OCI-LY1 (cell line): ENCODE measurements at regions not wholly inside any gene's neighbourhood (a gene's known extent, or its start where the extent isn't known, plus 50 kb on each side); places are given as distances from the start of the nearest gene placed in this dataset.

Experiments
- CTCF ChIP-seq: fragments of 200-600 bp; sonication (generic), shearing (Covaris generic); IDR thresholded peaks from 2 replicates; pipeline ENCODE4 v1.5.1; 2017; ENCODE audit warnings: mild to moderate bottlenecking, antibody characterized with exemption, low read length, moderate library complexity, mixed read lengths
- EZH2 ChIP-seq: fragments of 200-600 bp; sonication (generic), shearing (Covaris generic); IDR thresholded peaks from 2 replicates; pipeline ENCODE4 v1.8.0; 2017; ENCODE audit warnings: borderline replicate concordance, mixed run types, mild to moderate bottlenecking, antibody characterized with exemption, low read length, moderate library complexity, mixed read lengths

GRCh38 chr13:91278291-91278690 is 69.2 kb upstream of the MIR17HG start:
- TF ChIP-seq CTCF = no peak
- TF ChIP-seq EZH2 = no peak
